AG09319 (cell line): ENCODE measurements at regions not wholly inside any gene's neighbourhood (a gene's known extent, or its start where the extent isn't known, plus 50 kb on each side); places are given as distances from the start of the nearest gene placed in this dataset.

Experiments
- DNase-seq: peaks from one replicate; pipeline ENCODE4 v3.0.0-alpha.2; 2010; ENCODE audit warnings: low read depth; ENCODE audit errors: extremely low read depth
- TF ChIP-seq, protein P1 (sequence below): IDR thresholded peaks from 2 replicates; pipeline ENCODE4 v1.5.1; 2011; ENCODE audit warnings: low read depth, mild to moderate bottlenecking, inconsistent platforms, low read length, moderate library complexity

DNA sequence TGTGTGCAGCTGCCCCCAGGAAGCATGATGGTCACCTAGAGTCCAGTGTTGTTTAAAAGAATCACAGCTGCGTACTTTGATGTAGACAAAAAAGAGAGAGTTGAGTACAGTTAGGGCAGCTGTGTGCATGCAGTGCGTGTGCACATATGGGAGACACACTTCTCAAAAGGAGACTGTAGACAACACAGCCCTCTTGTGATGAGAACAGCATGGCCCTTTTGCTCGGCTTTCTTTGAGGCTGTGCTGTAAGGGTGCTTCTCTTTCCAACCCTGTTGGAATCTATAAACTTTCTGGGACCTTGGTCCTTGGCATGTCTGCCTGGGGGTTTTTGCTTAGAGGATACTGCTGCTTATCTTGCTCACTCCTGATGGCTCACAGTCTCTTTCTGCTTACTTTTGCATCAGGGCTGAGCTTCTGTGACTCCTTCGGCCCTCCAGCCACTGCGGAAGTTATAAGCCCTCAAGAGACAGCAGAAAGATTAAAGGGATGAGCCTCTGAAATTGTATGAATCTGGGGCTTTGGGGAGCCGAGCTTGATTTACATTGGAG is 102.9 kb downstream of the DYRK2 start:
- no peak for DNase-seq
- TF ChIP-seq, protein P1, sequence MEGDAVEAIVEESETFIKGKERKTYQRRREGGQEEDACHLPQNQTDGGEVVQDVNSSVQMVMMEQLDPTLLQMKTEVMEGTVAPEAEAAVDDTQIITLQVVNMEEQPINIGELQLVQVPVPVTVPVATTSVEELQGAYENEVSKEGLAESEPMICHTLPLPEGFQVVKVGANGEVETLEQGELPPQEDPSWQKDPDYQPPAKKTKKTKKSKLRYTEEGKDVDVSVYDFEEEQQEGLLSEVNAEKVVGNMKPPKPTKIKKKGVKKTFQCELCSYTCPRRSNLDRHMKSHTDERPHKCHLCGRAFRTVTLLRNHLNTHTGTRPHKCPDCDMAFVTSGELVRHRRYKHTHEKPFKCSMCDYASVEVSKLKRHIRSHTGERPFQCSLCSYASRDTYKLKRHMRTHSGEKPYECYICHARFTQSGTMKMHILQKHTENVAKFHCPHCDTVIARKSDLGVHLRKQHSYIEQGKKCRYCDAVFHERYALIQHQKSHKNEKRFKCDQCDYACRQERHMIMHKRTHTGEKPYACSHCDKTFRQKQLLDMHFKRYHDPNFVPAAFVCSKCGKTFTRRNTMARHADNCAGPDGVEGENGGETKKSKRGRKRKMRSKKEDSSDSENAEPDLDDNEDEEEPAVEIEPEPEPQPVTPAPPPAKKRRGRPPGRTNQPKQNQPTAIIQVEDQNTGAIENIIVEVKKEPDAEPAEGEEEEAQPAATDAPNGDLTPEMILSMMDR = no peak

DNA sequence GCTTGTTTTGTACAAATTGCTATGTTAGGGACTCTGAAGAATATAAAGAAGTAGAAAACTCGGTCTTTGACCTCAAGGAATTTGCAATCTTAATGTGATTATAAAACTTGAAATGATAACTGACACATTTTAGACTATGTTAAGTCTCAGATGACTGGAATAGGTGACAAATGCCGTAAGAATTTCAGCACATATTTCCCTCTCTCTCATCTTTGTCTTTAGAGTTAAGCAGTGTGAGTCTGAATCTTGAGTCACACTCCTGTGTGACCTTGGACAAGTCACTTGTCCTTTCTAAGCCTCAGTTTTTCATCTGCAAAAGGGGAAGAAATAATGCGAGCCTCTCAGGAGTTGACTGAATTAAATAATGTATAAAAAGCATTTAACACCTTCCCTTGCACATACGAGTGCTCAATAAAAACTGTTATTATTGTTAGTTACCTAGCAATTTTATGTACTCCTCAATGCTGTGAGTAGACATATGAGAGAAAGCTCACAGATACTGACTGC is 103.7 kb downstream of the DYRK2 start:
- no peak for DNase-seq
- TF ChIP-seq, protein P1 = no peak

DNA sequence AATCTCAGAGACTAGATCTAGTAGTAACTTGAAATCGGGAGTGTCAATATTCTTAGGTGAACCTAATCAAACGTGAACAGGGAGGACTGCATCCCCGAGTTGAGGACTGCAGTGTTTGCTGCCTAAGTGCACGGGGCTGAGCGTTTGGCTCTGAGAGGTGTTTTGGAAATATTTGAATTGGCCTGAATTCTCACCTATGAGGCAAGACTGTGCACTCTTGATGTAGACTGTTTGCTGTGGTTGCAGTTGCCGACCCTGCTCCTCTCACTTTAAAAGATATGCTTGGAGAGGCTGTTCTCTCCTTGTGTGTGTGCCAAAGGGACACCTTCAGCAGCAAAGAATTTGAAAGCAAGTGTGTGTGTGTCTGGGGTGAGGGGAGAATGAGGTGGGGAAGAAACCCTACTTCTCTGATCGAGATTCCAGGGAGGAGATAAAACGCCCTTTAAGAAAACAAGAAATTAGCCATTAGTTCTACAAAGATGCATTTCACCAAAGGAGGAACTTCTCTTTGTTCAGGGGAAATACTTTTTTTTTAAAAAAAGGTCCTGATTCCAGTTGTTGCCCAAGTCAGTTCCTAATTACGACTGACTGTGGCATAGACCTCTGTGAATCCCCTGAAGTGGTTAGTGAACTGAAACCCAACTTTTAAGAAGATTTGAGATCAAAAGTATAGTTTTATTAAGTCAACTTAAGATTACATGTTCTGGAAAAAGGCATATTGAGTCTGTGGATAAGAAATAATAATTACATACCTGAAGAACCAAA is 106.6 kb downstream of the DYRK2 start:
- DNase-seq = no peak
- TF ChIP-seq, protein P1 = no peak

DNA sequence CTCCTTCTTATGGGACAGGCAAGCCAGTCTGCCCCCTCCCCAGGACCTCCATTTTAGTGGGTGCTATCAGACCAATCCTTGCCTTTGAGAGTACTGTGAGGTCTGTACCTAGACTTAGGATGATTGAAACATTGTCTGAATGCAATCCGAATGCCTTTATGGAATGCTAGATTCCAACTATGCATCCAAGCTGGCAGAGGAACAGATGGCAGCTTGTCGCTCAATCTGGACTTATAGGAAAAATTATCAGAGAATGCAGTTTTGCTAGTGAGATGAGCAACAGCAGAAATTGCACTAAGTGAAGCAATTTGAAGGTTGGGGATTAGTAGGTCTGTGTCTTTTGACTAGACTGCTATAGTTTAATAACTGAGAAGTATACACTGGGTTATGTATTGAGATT is 109.1 kb downstream of the DYRK2 start:
- TF ChIP-seq, protein P1 = no peak
- DNase-seq = no peak

DNA sequence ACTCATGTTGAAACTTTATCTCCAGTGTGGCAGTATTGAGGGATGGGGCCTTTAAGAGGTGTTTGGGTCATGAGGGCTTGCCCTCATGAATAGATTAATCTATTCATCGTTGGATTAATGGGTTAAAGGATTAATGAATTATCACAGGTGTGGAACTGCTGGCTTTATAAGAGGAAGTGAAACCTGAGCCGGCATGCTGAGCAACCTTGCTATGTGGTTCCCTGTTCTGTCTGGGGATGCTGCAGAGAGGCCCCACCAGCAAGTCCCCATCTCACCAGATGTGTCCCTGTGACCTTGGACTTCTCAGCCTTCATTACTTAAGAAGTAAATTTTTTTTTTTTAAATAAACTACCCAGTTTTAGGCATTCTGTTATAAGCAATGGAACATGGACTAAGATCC is 109.6 kb downstream of the DYRK2 start:
- DNase-seq = no peak
- TF ChIP-seq, protein P1 = no peak

DNA sequence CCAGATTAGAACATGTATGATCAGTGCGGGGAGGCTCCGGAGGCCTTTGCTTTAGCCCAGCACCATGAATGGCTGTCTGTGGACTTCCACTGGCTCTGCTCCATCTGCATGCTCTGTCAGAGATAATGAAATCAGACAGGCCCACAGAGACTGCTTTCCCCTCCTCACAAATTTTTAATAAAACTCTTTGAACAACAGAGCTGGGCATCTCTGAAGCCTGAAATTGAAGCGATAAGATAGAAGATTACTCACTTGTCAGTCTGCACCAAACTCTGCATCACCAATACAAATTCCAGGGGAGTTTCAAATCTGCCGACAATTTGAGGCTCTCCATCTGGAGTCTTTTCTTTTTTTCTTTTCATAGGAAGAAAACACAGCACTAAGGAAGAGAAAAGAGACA is 110.0 kb downstream of the DYRK2 start:
- no peak for DNase-seq
- TF ChIP-seq, protein P1 = no peak

DNA sequence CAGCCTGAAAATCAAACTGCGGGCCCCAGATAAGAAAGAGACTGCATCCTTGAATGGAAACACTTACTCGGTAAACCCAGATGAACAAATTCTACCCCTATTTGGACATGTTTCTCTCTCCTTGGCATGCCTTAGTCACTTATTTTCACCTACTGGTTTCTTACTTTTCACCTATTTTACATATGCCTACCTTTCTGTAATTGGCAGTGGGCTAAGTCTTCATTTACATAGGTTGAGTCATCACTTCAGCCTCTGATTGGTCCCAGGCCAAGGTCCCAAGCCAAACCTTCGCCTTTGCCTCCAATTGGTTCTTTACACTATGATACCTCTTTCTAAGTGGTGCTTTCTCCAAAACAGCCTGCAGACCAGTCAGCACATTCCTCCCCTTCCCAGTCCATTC is 111.3 kb downstream of the DYRK2 start:
- no peak for DNase-seq
- TF ChIP-seq, protein P1 = no peak
